ENCODE measurements at regions not wholly inside any gene's neighbourhood (a gene's known extent, or its start where the extent isn't known, plus 50 kb on each side); places are given as distances from the start of the nearest gene placed in this dataset.

DNA sequence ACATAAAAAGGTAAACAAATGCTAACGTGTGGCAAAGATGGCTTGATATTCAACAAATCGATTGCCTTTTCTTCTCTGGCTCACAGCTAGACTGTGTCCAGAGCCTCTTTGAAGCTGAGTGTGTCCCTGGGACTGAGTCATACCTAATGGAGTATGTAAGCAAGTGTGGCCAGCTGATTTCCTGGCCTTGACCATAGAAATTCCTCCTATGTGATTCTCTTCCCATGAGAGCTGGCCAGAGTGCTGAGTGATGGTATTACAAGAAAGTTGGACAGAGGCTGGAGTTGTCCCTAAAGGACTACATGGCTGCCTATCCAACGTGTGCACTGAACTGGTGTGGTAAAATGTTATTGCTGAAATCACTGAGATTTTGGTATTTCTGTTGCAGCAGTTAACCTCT lies 320.1 kb upstream of the SLC10A2 start:
- CTCF ChIA-PET (ENCODE audit: partially characterized antibody) = no interaction called here
- TF ChIP-seq EZH2 (IDR thresholded peaks at IDR 0.05; ENCODE audit: low read depth, low read length, severe bottlenecking) (no peak), RXRA (IDR thresholded peaks at IDR 0.05; ENCODE audit: insufficient read depth, low read depth, low read length) (no peak)

More for the DNA sequence above, 320.1 kb upstream of the SLC10A2 start:
- no peak overlapping the region for H3K27ac ChIP-seq (ENCODE audit: low read depth, low read length)
- 92% methylated on average over 3 of the region's 3 CpGs; no CpG with 5 or more reads in 1 of the 2 experiments for WGBS, 2 experiments (ENCODE audit: extremely low coverage in 1 of 2, insufficient coverage in 1 of 2, insufficient read length in 1 of 2, insufficient replicate concordance in 2 of 2, low coverage in 1 of 2, low lambda C conversion rate in 2 of 2, missing lambda C conversion rate in 1 of 2)
- no peak overlapping the region for H2BK20ac ChIP-seq (ENCODE audit: low read length)
- H3K14ac ChIP-seq (ENCODE audit: insufficient read length) = no peak overlapping the region
- H3K79me2 ChIP-seq (ENCODE audit: control insufficient read depth in 1 of 2, insufficient read depth in 2 of 2, low read length in 2 of 2) = no peaks in the 10 kb centered on the region
- POLR2A ChIA-PET (ENCODE audit: partially characterized antibody) = no interaction called here
- H4K8ac ChIP-seq (ENCODE audit: extremely low read depth, insufficient read depth, low read length) = no peak overlapping the region
- no peak overlapping the region for H2BK5ac ChIP-seq (ENCODE audit: low read depth, low read length)
- no peak for FAIRE-seq
- no peak overlapping the region for H3K56ac ChIP-seq (replicated peaks; ENCODE audit: insufficient read length, low read depth, low read length)
- no peak overlapping the region for H3K4me3 ChIP-seq (ENCODE audit: extremely low read depth in 1 of 4, insufficient read depth in 2 of 4, low read depth in 3 of 4, low read length in 4 of 4)
- no peak overlapping the region for H3K9ac ChIP-seq (replicated peaks in 1 of 4; ENCODE audit: extremely low read depth in 1 of 4, low read depth in 3 of 4, low read length in 3 of 4)
- no peak overlapping the region for H2BK12ac ChIP-seq (ENCODE audit: low read depth, low read length)
- H4K5ac ChIP-seq (ENCODE audit: insufficient read length, low read depth, low read length) = no peak overlapping the region
- no peaks in the 10 kb centered on the region for H3K4me1 ChIP-seq (replicated peaks in 1 of 4; ENCODE audit: control insufficient read depth in 3 of 4, insufficient read depth in 4 of 4, low read length in 3 of 4)
- H2AFZ ChIP-seq (ENCODE audit: low read length) = no peak overlapping the region
- H3K27me3 ChIP-seq (replicated peaks in 1 of 4; ENCODE audit: control insufficient read depth in 3 of 4, extremely low read depth in 1 of 4, insufficient read depth in 3 of 4, low read length in 3 of 4) = no peaks in the 10 kb centered on the region
- H3K18ac ChIP-seq (ENCODE audit: extremely low read depth, low read length) = no peak overlapping the region
- no peak overlapping the region for H2AK5ac ChIP-seq (ENCODE audit: low read depth, low read length)
- H3K4me2 ChIP-seq (ENCODE audit: insufficient read depth in 1 of 2, low read depth in 2 of 2, low read length in 2 of 2) = no peak overlapping the region
- H4K91ac ChIP-seq (replicated peaks; ENCODE audit: insufficient read length, low read length) = no peak overlapping the region
- H3K4ac ChIP-seq (replicated peaks; ENCODE audit: insufficient read length, low read depth, low read length) = no peak overlapping the region
- no peak overlapping the region for H2BK120ac ChIP-seq (replicated peaks; ENCODE audit: low read depth, low read length)
- no peaks in the 10 kb centered on the region for H3K23me2 ChIP-seq (ENCODE audit: low read depth, low read length)
- no peak overlapping the region for H3K23ac ChIP-seq (ENCODE audit: insufficient read length)
- no peak for DNase-seq (ENCODE audit: low read depth in 1 of 2, low spot score in 2 of 2)
- peaks cover 9 to 11% of the 10 kb centered on the region in 2 experiments; a peak in 3 of 4 replicates for H3K9me3 ChIP-seq (ENCODE audit: insufficient read depth in 2 of 2, low read depth in 1 of 2, low read length in 1 of 2)
- H3K36me3 ChIP-seq (ENCODE audit: control insufficient read depth in 2 of 4, insufficient read depth in 4 of 4, low read length in 3 of 4) = peaks cover 0 to 3% (median 0%) of the 10 kb centered on the region in 4 experiments; a peak in 1 of 8 replicates
- no peaks in the 10 kb centered on the region for H3K79me1 ChIP-seq (ENCODE audit: low read depth, low read length)
- no peak overlapping the region for H2BK15ac ChIP-seq (ENCODE audit: low read length)
- H4K20me1 ChIP-seq (replicated peaks in 1 of 2; ENCODE audit: control insufficient read depth in 1 of 2, insufficient read depth in 2 of 2, low read length in 2 of 2) = no peaks in the 10 kb centered on the region
